ENCODE measurements at regions not wholly inside any gene's neighbourhood (a gene's known extent, or its start where the extent isn't known, plus 50 kb on each side); places are given as distances from the start of the nearest gene placed in this dataset.
A peak's percentile ranks its signal among the peaks of the same experiment; 100 is the strongest.

DNA sequence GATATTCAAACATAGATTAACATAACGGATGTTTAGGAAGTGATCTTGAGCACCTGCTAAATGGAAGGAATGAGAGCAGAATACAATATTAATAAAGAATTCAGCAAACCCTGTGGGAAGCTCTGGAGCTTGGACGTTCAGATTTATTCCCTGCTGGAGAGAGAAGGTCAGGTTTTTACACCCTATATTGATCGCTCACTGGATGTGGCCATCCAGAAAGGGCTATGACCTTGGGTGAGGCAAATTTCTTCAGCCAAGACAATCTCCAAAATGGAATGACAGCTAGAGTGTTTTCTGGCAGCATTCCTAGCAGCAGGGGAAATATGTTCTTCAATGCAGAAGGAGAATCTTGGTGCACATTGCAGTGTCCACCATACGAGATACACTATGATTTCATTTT, 288.3 kb downstream of the IRS1 start:
- H4K20me1 ChIP-seq (ENCODE audit: insufficient read depth): no peaks in the 10 kb centered on the region
- H3F3A ChIP-seq (ENCODE audit: insufficient read depth): peaks cover 18% of the 10 kb centered on the region
- DNase-seq: no peak
- no peak overlapping the region for H3K4me3 ChIP-seq
- H3K27me3 ChIP-seq (replicated peaks; ENCODE audit: insufficient read depth): no peaks in the 10 kb centered on the region
- no peak overlapping the region for H3K9ac ChIP-seq
- no peak overlapping the region for H2AFZ ChIP-seq
- no peak for TF ChIP-seq EZH2 (IDR thresholded peaks at IDR 0.05; ENCODE audit: insufficient read depth, poor library complexity, severe bottlenecking)
- H3K36me3 ChIP-seq (ENCODE audit: low read depth): no peaks in the 10 kb centered on the region
- in situ Hi-C loops (cut with MboI): no loop called here
- 82 to 87% methylated on average over 4 of the region's 4 CpGs for WGBS, 2 experiments (ENCODE audit: low coverage in 1 of 2, low lambda C conversion rate in 2 of 2, missing lambda C conversion rate in 2 of 2)
- peaks cover 13% of the 10 kb centered on the region for H3K4me1 ChIP-seq (ENCODE audit: insufficient read depth)
- H3K27ac ChIP-seq: no peak overlapping the region
- H3K9me3 ChIP-seq (ENCODE audit: low read depth): no peaks in the 10 kb centered on the region
- no peak overlapping the region for H3K4me2 ChIP-seq (ENCODE audit: unreplicated experiment)
- H3K79me2 ChIP-seq (ENCODE audit: insufficient read depth): no peaks in the 10 kb centered on the region
- H3K9me2 ChIP-seq (ENCODE audit: insufficient read depth): no peaks in the 10 kb centered on the region

DNA sequence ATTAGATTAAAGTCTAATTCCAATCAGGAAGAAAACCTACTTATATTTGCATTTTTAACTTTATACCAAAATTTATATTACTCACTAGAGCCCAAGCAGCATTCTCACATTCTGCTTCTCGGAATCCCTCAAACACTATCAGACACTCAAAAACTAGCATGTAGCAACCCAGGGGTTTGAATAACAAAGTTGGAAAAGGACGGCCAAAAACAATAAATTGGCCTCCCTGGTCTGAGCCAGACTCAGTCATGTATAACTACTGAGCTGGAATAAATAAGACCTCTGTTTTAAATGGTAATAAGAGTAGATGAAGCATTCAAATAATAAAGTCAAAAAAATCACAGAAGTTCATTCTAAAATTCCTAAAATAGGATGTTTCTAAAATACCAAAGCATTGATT, 290.9 kb downstream of the IRS1 start:
- Histone ChIP-seq H3K27ac (no peak overlapping the region), H3K79me2 (ENCODE audit: insufficient read depth) (no peaks in the 10 kb centered on the region), H3K9ac (no peak overlapping the region), H4K20me1 (ENCODE audit: insufficient read depth) (no peaks in the 10 kb centered on the region), H3F3A (ENCODE audit: insufficient read depth) (no peaks in the 10 kb centered on the region), H3K9me2 (ENCODE audit: insufficient read depth) (no peaks in the 10 kb centered on the region), H3K4me3 (no peak overlapping the region), H3K27me3 (replicated peaks; ENCODE audit: insufficient read depth) (no peaks in the 10 kb centered on the region), H3K9me3 (ENCODE audit: low read depth) (no peaks in the 10 kb centered on the region), H3K4me1 (ENCODE audit: insufficient read depth) (no peaks in the 10 kb centered on the region), H3K4me2 (ENCODE audit: unreplicated experiment) (no peak overlapping the region), H3K36me3 (ENCODE audit: low read depth) (no peaks in the 10 kb centered on the region), H2AFZ (no peak overlapping the region)
- DNase-seq: no peak
- TF ChIP-seq EZH2phosphoT487 (IDR thresholded peaks at IDR 0.05; ENCODE audit: insufficient read depth, low read depth): no peak
- no peak for TF ChIP-seq EZH2 (IDR thresholded peaks at IDR 0.05; ENCODE audit: insufficient read depth, poor library complexity, severe bottlenecking)
- in situ Hi-C loops (cut with MboI): no loop called here
- WGBS, 2 experiments (ENCODE audit: low coverage in 1 of 2, low lambda C conversion rate in 2 of 2, missing lambda C conversion rate in 2 of 2): 47 to 55% methylated on average over 2 of the region's 2 CpGs

DNA sequence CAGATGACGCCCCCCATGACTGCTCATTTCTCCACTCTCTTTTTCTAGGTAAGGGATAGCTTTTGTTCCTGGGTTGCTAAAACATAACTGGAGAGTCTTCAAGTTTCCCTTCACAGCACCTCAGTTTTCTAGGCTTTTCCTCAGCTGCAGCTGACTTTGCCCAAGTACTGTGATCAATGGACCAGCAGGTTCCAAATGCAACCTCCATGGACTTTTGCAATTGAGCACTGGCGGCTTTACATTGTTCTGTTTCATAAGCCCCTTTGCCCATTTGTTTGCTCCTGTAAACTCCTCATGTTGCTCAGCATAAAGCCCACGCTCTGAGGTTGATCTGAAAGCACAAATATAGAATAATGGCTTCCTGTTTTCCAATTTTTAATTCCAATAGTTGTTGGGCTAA, 291.6 kb downstream of the IRS1 start:
- no peak overlapping the region for H3K4me2 ChIP-seq (ENCODE audit: unreplicated experiment)
- no peak for DNase-seq
- H3K9me3 ChIP-seq (ENCODE audit: low read depth): no peaks in the 10 kb centered on the region
- in situ Hi-C loops (cut with MboI): no loop called here
- H3K79me2 ChIP-seq (ENCODE audit: insufficient read depth): no peaks in the 10 kb centered on the region
- H3K9me2 ChIP-seq (ENCODE audit: insufficient read depth): no peaks in the 10 kb centered on the region
- H3K4me3 ChIP-seq: no peak overlapping the region
- H3K36me3 ChIP-seq (ENCODE audit: low read depth): no peaks in the 10 kb centered on the region
- H3K27me3 ChIP-seq (replicated peaks; ENCODE audit: insufficient read depth): no peaks in the 10 kb centered on the region
- no peaks in the 10 kb centered on the region for H3K4me1 ChIP-seq (ENCODE audit: insufficient read depth)
- no peaks in the 10 kb centered on the region for H4K20me1 ChIP-seq (ENCODE audit: insufficient read depth)
- H2AFZ ChIP-seq: no peak overlapping the region
- H3F3A ChIP-seq (ENCODE audit: insufficient read depth): no peaks in the 10 kb centered on the region
- no peak overlapping the region for H3K9ac ChIP-seq
- 96% methylated on average over 3 of the region's 3 CpGs for WGBS, 2 experiments (ENCODE audit: low coverage in 1 of 2, low lambda C conversion rate in 2 of 2, missing lambda C conversion rate in 2 of 2)
- H3K27ac ChIP-seq: no peak overlapping the region
- TF ChIP-seq EZH2 (IDR thresholded peaks at IDR 0.05; ENCODE audit: insufficient read depth, poor library complexity, severe bottlenecking): no peak
- no peak for TF ChIP-seq EZH2phosphoT487 (IDR thresholded peaks at IDR 0.05; ENCODE audit: insufficient read depth, low read depth)

DNA sequence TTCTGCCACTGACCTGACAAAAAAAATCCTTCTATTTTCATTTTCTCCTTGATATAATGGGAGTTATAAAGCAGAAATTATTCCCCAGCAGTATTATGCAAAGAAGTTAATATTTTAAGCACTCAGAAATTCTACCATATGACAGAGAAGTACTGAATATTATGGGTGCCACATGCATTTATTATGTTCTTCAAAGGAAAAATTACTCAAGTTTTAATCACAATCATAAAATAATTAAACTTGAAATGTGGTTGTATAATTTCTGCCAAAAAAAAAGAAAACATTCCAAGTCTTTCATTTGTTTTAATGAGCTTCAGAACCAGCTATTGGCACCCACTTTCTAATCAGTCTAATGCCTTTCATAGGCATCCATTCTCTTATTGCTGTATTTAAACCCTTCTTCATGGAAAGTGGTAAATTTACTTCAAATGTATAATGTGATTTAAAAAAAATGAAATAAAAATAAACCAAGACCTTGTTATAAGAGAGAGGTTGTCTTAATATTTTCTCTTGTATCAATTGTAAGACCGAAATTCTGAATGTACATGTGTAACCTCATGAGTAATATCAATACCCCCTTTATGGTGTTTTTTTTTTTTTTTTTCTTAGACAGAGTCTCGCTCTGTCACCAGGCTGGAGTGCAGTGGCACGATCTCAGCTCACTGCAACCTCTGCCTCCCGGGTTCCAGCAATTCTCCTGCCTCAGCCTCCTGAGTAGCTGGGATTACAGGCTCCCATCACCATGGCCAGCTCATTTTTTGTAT, 302.3 kb downstream of the IRS1 start:
- no peaks in the 10 kb centered on the region for H4K20me1 ChIP-seq (ENCODE audit: insufficient read depth)
- no peaks in the 10 kb centered on the region for H3K79me2 ChIP-seq (ENCODE audit: insufficient read depth)
- no peak overlapping the region for H3K4me3 ChIP-seq
- 67 to 82% methylated on average over 4 of the region's 4 CpGs for WGBS, 2 experiments (ENCODE audit: low coverage in 1 of 2, low lambda C conversion rate in 2 of 2, missing lambda C conversion rate in 2 of 2)
- no peaks in the 10 kb centered on the region for H3K27me3 ChIP-seq (replicated peaks; ENCODE audit: insufficient read depth)
- peaks cover 4% of the 10 kb centered on the region for H3K9me3 ChIP-seq (ENCODE audit: low read depth)
- TF ChIP-seq EZH2phosphoT487 (IDR thresholded peaks at IDR 0.05; ENCODE audit: insufficient read depth, low read depth) (no peak), EZH2 (IDR thresholded peaks at IDR 0.05; ENCODE audit: insufficient read depth, poor library complexity, severe bottlenecking) (no peak)
- H3K9me2 ChIP-seq (ENCODE audit: insufficient read depth): no peaks in the 10 kb centered on the region
- H3F3A ChIP-seq (ENCODE audit: insufficient read depth): no peaks in the 10 kb centered on the region
- DNase-seq: no peak
- H3K27ac ChIP-seq: no peak overlapping the region
- H2AFZ ChIP-seq: no peak overlapping the region
- no peaks in the 10 kb centered on the region for H3K4me1 ChIP-seq (ENCODE audit: insufficient read depth)
- H3K9ac ChIP-seq: no peak overlapping the region
- H3K4me2 ChIP-seq (ENCODE audit: unreplicated experiment): no peak overlapping the region
- H3K36me3 ChIP-seq (ENCODE audit: low read depth): no peaks in the 10 kb centered on the region
- in situ Hi-C loops (cut with MboI): no loop called here

DNA sequence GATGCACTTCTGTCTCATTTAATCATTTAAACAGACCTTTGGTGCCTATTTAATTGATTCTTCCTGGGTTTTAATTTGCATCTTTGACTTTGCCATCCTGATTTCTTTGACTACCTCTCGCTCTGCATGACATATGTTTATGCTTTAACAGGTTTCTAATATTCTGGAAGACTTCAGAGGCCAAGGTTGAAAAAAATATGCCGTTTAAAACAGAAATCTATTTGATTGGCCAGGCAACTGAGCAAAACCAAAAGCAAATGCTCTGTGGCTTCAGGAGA, 303.4 kb downstream of the IRS1 start:
- H2AFZ ChIP-seq: peak overlapping the region; percentile 26; the same call in 1 of the 2 replicates

More for the DNA sequence above, 303.4 kb downstream of the IRS1 start:
- no peaks in the 10 kb centered on the region for H3K27me3 ChIP-seq (replicated peaks; ENCODE audit: insufficient read depth)
- WGBS, 2 experiments (ENCODE audit: low coverage in 1 of 2, low lambda C conversion rate in 2 of 2, missing lambda C conversion rate in 2 of 2): 51 to 52% methylated on average over 2 of the region's 2 CpGs
- H3K9ac ChIP-seq: no peak overlapping the region
- H3K4me1 ChIP-seq (ENCODE audit: insufficient read depth): no peaks in the 10 kb centered on the region
- no peaks in the 10 kb centered on the region for H4K20me1 ChIP-seq (ENCODE audit: insufficient read depth)
- H3K36me3 ChIP-seq (ENCODE audit: low read depth): no peaks in the 10 kb centered on the region
- no peak overlapping the region for H3K4me2 ChIP-seq (ENCODE audit: unreplicated experiment)
- no peaks in the 10 kb centered on the region for H3K79me2 ChIP-seq (ENCODE audit: insufficient read depth)
- no peaks in the 10 kb centered on the region for H3F3A ChIP-seq (ENCODE audit: insufficient read depth)
- H3K27ac ChIP-seq: no peak overlapping the region
- H3K4me3 ChIP-seq: no peak overlapping the region
- no peak for TF ChIP-seq EZH2 (IDR thresholded peaks at IDR 0.05; ENCODE audit: insufficient read depth, poor library complexity, severe bottlenecking)
- TF ChIP-seq EZH2phosphoT487 (IDR thresholded peaks at IDR 0.05; ENCODE audit: insufficient read depth, low read depth): no peak
- H3K9me3 ChIP-seq (ENCODE audit: low read depth): peaks cover 4% of the 10 kb centered on the region
- no peak for DNase-seq
- in situ Hi-C loops (cut with MboI): no loop called here
- no peaks in the 10 kb centered on the region for H3K9me2 ChIP-seq (ENCODE audit: insufficient read depth)

Data from GM23248 (cell line).